ENCODE measurements at regions not wholly inside any gene's neighbourhood (a gene's known extent, or its start where the extent isn't known, plus 50 kb on each side); places are given as distances from the start of the nearest gene placed in this dataset.

GRCh38 chr11:10641912-10642697 is 51.5 kb downstream of the IRAG1 start:
- peaks cover 0 to 96% (median 71%) of the 10 kb centered on the region in 4 donors for H3K4me1 ChIP-seq
- no peaks in the 10 kb centered on the region for H3K27me3 ChIP-seq
- WGBS, 2 donors, result 77 to 86% methylated on average over 4 of the region's 4 CpGs

GRCh38 chr11:10641177-10641911 is 52.2 kb downstream of the IRAG1 start:
- TF ChIP-seq POLR2A (IDR thresholded peaks at IDR 0.05) (no peak), EP300 (IDR thresholded peaks at IDR 0.05) (no peak), POLR2AphosphoS5 (IDR thresholded peaks at IDR 0.05) (no peak), CTCF (IDR thresholded peaks at IDR 0.05) (no peak)
- H3K27ac ChIP-seq, result peak overlapping the region; percentile 19 to 70 (median 64)
- no peaks in the 10 kb centered on the region for H3K9me3 ChIP-seq
- 71 to 85% methylated on average over 9 of the region's 9 CpGs for WGBS, 2 donors
- intact Hi-C loops (cut with DNase I), result no loop called here
- DNase-seq, result no peak
- peaks cover 0 to 10% (median 4%) of the 10 kb centered on the region in 4 donors for H3K36me3 ChIP-seq
- peaks cover 0 to 92% (median 63%) of the 10 kb centered on the region in 4 donors for H3K4me1 ChIP-seq
- H3K4me3 ChIP-seq, result no peak overlapping the region
- H3K27me3 ChIP-seq, result no peaks in the 10 kb centered on the region

More at GRCh38 chr11:10641912-10642697, 51.5 kb downstream of the IRAG1 start:
- no peak for TF ChIP-seq POLR2AphosphoS5 (IDR thresholded peaks at IDR 0.05)
- TF ChIP-seq POLR2A (IDR thresholded peaks at IDR 0.05), result no peak
- no peak for TF ChIP-seq CTCF (IDR thresholded peaks at IDR 0.05)
- no peak for TF ChIP-seq EP300 (IDR thresholded peaks at IDR 0.05)
- Histone ChIP-seq H3K36me3 (peaks cover 0 to 12% (median 5%) of the 10 kb centered on the region in 4 donors), H3K27ac (peak overlapping the region; percentile 19 to 70 (median 64)), H3K4me3 (no peak overlapping the region), H3K9me3 (no peaks in the 10 kb centered on the region)
- DNase-seq, result peak; percentile 65
- intact Hi-C loops (cut with DNase I), result no loop called here

GRCh38 chr11:10640308-10640707 is 53.2 kb downstream of the IRAG1 start:
- DNase-seq, result no peak
- Histone ChIP-seq H3K27ac (peak overlapping the region; percentile 43 to 70 (median 64)), H3K4me1 (peaks cover 0 to 82% (median 58%) of the 10 kb centered on the region in 4 donors), H3K9me3 (no peaks in the 10 kb centered on the region), H3K36me3 (peaks cover 0 to 16% (median 5%) of the 10 kb centered on the region in 4 donors), H3K27me3 (no peaks in the 10 kb centered on the region), H3K4me3 (no peak overlapping the region)
- TF ChIP-seq CTCF (IDR thresholded peaks at IDR 0.05) (no peak), POLR2AphosphoS5 (IDR thresholded peaks at IDR 0.05) (peak in 1 of 4 donors; percentile 7), POLR2A (IDR thresholded peaks at IDR 0.05) (no peak), EP300 (IDR thresholded peaks at IDR 0.05) (no peak)
- intact Hi-C loops (cut with DNase I), result no loop called here
- 58 to 64% methylated on average over 3 of the region's 3 CpGs for WGBS, 2 donors

- Histone ChIP-seq H3K4me3 (no peak overlapping the region), H3K27ac (peak overlapping the region; percentile 43 to 70 (median 64))
- TF ChIP-seq CTCF (IDR thresholded peaks at IDR 0.05) (no peak), EP300 (IDR thresholded peaks at IDR 0.05) (no peak), POLR2AphosphoS5 (IDR thresholded peaks at IDR 0.05) (no peak), POLR2A (IDR thresholded peaks at IDR 0.05) (no peak)
Measured at GRCh38 chr11:10639350-10639749, 54.2 kb downstream of the IRAG1 start.

More at GRCh38 chr11:10639350-10639749, 54.2 kb downstream of the IRAG1 start:
- H3K27me3 ChIP-seq, result no peaks in the 10 kb centered on the region
- WGBS, 2 donors, result 60 to 84% methylated on average over 7 of the region's 7 CpGs
- intact Hi-C loops (cut with DNase I), result no loop called here
- no peaks in the 10 kb centered on the region for H3K9me3 ChIP-seq
- H3K36me3 ChIP-seq, result peaks cover 0 to 12% (median 3%) of the 10 kb centered on the region in 4 donors
- no peak for DNase-seq
- peaks cover 0 to 79% (median 58%) of the 10 kb centered on the region in 4 donors for H3K4me1 ChIP-seq
